HG02970 (cell line): ENCODE measurements at regions not wholly inside any gene's neighbourhood (a gene's known extent, or its start where the extent isn't known, plus 50 kb on each side); places are given as distances from the start of the nearest gene placed in this dataset.
"Not testable (repeated sequence)": the region's sequence is repeated elsewhere in the genome, so short reads cannot be mapped to it uniquely, and the experiment has no call there.

Source experiments
- ATAC-seq: cut with Tn5 transposase; IDR thresholded peaks from one replicate; pipeline ENCODE4 v1.9.1; 2021; ENCODE audit warnings: mild to moderate bottlenecking, moderate library complexity, moderate number of reproducible peaks; ENCODE audit not compliant: unreplicated experiment, low FRiP score

DNA sequence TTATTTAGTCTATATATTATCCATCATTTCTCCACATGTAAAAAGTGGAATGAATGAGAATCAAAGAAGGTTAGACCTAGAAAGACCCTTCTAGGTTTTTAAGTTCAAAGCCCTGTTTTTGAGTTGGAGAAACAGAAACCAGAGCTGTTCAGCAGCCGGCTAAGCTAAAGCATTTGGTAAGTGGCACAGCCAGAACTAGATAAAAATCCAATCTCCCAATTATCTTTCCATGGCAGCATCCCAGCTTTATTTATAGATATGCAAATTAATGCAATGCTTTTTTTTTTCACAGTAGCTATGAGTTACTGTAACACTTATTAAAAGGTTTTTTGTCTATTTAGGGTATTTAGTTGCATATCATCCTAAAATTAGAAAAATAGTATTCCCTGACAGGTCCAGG is 85.1 kb downstream of the NIBAN1 start:
- no peak for ATAC-seq

- ATAC-seq, result no peak
Observed at GRCh38 chr1:184888505-184888904, 85.8 kb downstream of the NIBAN1 start.

DNA sequence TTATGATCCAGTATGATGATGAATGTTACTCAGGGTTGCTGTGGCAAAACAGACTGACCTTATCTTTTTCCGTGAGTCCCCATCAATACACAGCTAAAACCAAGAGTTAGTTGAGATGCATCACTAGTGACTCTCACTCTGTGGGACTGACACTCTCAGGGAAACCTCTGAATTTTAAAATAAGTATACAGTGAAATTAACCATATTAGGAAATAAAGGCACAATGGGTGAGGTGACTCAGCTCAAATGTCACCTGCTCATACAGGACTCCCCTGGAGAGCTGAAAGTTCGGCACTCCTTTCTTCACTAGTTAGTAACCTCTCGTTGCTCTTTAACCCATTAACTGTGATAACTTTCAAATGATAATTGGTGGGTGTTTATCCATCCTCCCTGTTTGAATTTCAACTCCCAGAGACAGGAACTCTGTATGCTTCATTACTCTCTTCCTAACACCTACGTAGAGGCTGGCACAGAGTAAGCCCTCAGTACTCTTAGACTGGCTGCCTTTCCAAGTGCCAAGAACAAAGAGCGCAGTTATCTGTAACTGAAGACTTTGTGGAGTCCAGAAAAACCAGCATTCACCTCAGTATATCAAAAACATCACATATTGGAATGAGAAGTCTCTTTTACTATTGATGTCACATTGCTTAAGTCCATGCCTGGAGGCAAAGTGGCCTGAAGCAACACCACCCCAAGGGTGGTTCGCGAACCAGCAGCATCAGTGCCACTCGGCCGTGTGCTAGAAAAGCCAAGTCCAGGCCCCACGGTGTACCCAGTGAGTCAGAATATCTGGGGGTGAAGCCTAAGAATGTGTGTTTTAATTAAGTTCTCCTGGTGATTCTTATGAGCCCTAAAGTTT is 91.1 kb downstream of the NIBAN1 start:
- ATAC-seq, result no peak

DNA sequence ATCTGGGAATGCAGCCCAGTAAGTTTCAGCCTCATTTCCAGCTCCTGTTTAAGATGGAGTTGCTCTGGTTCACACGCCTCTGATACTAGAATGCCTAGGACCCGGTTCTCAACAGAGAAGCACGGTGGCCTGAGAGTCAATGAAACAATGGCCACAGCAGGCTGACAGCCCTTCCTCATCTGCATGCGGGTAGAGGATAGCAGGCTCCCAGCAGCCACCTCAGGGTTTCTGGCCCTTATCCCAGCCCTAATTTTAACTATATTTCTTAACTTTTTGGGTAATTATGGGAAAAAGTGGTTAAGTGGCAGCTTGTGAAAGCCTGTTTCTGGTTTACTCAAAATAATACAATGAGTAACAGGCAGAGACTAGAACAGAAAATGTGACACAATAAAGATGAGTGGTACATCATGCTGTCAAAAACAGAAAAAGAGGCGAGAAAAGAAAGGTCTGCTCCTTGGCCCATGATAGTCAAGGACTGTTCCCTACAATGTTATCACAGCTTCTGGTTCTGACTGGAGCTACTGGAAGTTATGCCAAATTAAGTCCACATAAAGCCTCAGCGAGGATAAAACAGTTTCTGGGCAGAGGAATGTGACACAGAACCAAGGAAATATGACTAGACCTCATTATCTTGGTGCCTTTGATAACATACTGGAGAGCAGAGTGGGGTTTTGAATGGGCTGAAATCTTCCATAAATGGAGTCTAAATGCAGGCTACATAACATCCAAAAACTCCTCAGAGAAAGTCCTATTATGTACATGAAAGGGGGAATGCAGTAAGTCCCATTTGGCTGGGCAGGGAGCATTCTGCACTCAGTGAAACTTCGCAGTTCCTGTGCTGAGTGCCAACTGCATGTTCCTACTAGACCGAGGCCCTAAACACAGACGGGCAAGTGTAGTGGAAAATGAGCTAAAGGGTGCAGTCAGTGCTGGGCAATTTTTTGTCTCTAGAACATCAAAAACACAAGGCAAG is 92.1 kb downstream of the NIBAN1 start:
- ATAC-seq, result no peak

GRCh38 chr1:184879876-184880557 is 94.3 kb downstream of the NIBAN1 start:
- ATAC-seq, result no peak

GRCh38 chr1:184878602-184879001 is 95.7 kb downstream of the NIBAN1 start:
- no peak for ATAC-seq

- ATAC-seq, result no peak
Observed at GRCh38 chr1:184878002-184878401, 96.3 kb downstream of the NIBAN1 start.

DNA sequence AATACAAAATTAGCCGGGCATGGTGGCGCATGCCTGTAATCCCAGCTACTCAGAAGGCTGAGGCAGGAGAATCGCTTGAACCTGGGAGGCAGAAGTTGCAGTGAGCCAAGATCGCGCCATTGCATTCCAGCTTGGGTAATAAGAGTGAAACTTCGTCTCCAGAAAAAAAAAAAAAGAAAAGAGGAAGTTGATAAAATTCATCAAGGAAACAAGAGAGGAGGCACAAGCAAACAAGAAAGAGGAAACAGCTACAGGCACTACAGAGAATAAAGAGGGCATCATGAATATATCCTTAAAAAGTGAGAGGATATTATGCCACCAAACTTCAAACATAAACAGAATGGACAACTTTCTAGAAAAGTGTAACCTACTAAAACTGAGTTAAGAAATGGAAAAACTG is 98.3 kb downstream of the NIBAN1 start:
- not testable (repeated sequence) for ATAC-seq

DNA sequence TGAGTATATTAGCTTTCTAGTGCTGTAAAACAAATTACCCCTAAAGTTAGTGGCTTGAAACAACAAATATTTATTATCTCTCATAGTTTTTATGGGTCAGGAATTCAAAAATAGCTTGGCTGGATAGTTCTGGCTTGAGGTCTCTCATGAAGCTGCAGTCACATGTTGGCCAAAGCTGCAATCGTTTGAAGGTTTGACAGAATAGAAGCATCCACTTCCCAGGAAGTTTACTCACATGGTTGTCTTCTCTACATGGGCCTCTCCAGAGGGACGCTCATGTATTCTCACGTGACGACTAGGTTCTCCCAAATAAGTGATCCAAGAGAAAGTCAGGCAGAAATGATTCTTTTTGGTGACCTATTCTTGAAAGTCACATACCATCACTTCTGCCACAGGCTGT is 99.1 kb downstream of the NIBAN1 start:
- ATAC-seq, result no peak

- no peak for ATAC-seq
Observed at GRCh38 chr1:184870319-184870718, 104.0 kb downstream of the NIBAN1 start.

- no peak for ATAC-seq
Observed at GRCh38 chr1:184867866-184868689, 106.2 kb downstream of the NIBAN1 start.

DNA sequence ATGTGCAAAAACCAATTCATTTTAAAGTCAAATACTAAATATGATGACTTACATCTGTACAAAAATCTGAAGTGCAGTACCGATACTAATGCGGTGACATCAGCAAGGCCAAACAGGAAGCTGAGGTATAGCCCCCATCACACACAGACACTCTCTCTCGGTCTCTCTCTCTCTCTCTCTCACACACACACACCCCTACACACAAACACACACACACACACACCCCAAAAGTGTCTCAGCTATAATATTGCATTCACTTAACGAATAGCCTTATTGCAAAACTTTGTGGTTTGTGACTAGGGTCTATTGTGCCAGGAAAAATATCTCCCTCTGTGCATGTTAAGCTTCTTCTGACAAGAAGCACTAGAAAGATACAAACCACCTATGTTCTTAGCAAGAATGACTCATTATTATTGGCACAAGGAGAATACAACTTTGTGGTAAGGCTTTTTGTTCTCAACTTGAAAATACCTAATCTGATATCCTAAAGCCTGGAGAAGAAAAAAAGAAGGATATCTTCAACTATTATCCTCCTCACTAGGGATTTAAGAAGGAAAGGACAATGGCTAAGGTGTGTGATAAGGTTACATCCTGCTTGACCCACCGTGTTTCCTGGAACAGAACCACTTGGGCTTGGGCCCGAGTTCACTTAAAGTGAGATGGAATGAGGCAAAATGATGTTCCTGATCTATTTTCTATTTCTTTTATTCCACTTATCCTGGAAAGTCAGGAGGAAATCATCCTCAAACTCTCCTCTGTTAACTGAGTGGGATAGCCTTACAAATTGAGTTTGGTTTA is 107.1 kb downstream of the NIBAN1 start:
- peak; percentile 91 for ATAC-seq

- ATAC-seq, result no peak
Observed at GRCh38 chr1:184866586-184866985, 107.7 kb downstream of the NIBAN1 start.

DNA sequence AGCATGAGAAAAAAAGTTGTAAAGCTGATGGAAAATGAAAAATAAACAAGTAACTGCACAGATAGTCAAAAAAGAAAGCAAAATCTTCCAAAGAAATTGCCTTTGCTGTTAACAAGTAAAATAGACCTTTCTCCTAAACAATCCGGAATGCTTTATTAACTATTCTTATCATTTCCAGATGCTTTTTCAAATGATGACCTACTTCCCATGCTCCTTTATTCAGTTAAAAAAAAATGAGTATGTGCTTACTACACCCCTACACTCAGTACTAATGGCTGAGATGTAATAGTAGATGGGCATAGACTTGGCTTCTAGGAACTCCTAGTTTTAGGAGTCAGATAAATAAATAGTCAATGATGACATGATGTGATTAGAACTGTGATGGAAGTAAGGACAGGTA is 108.5 kb downstream of the NIBAN1 start:
- no peak for ATAC-seq

DNA sequence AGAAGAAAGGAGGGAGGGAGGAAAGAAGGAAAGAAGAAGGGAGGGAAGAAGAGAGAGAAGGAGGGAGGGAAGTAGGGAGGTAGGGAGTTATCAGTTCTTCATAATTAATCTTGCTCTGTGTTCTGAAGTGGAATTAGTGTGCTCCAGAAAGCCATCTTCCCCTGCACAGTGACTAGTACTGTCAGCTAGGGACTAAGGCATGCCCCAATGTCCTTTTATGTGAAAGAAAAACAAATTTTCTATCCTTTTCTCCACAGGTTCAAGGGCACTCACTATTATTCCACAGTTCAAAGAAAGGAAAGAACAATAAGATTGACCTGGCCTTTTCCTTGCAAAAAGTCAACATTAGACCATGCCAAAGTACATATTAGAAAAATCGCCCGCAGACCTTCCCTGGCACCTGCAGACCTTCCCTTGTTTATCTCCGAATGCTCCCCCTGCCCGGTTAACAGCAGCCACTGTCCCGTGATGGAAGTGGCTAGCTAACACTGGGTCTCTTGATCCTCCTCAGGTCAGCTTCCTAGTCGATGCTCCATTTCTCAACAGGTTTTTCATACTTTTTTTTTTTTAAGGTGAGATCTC is 107.2 kb upstream of the EDEM3 start:
- no peak for ATAC-seq

DNA sequence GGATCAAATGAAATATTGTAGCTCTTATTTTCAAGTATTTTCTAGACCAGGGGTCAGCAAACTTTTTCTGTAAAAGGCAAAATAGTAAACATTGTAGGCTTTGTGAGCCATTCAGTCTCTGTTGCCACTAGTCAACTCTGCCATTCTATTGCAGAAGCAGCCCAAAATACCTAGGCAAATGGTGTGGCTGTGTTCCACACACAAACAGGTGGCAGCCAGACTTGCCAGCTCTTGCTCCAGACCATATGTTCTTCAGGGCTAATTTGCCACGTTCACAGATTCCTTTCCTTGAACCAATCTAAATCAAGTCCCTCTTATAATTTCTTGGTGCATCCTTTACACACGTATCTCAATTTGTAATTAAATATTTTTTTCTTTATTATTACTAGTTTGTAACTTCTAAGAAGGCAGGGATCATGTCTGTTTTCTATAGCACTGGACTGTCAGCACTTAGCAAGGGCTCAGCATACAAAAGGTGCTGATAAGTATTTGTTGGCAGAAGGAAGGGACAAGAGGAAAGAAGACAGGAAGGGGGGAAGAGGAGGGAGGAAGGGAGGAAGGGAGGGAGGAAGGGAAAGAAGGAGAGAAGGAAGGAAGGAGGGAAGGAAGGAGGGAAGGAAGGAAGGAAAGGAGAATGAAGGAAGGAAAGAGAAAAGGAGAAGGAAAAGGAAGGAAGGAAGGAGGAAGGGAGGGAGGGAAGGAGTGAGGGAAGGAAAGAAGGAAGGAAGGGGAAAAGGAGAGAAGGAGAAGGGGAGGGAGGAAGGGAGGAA is 106.5 kb upstream of the EDEM3 start:
- no peak for ATAC-seq

GRCh38 chr1:184860535-184860934 is 105.9 kb upstream of the EDEM3 start:
- ATAC-seq, result no peak
